HG02840 (cell line): ENCODE measurements at regions not wholly inside any gene's neighbourhood (a gene's known extent, or its start where the extent isn't known, plus 50 kb on each side); places are given as distances from the start of the nearest gene placed in this dataset.

Experiments
- ATAC-seq: cut with Tn5 transposase; IDR thresholded peaks from one replicate; pipeline ENCODE4 v1.9.1; 2021; ENCODE audit warnings: mild to moderate bottlenecking, moderate library complexity, moderate number of reproducible peaks; ENCODE audit not compliant: unreplicated experiment, low FRiP score

- no peak for ATAC-seq
Measured at GRCh38 chr18:54531402-54532065, 59.5 kb upstream of the DYNAP start.

GRCh38 chr18:54532222-54532621 is 58.8 kb upstream of the DYNAP start:
- ATAC-seq, result no peak

GRCh38 chr18:54532962-54533361 is 58.1 kb upstream of the DYNAP start:
- no peak for ATAC-seq
